SK-N-SH treated with all-trans-retinoic acid at 6 μM for 48 hours (cell line): ENCODE measurements at regions not wholly inside any gene's neighbourhood (a gene's known extent, or its start where the extent isn't known, plus 50 kb on each side); places are given as distances from the start of the nearest gene placed in this dataset.

Experiments
- ATAC-seq: fragments of 200-7000 bp; cut with Tn5 transposase; 3 replicates; pipeline ENCODE4 v1.9.1; 2020; ENCODE audit warnings: mild to moderate bottlenecking, moderate library complexity
- ARNTL ChIP-seq: fragments of 450-650 bp; formaldehyde crosslinking; IDR thresholded peaks from 2 replicates; pipeline ENCODE4 v1.5.0; 2020; ENCODE audit warnings: low read depth, mild to moderate bottlenecking, moderate library complexity, borderline replicate concordance
- BACH2 ChIP-seq: fragments of 250-450 bp; sonication (Bioruptor Pico); IDR thresholded peaks from 2 replicates; pipeline ENCODE4 v1.9.0; 2021; ENCODE audit warnings: mild to moderate bottlenecking, borderline replicate concordance
- CREB5 ChIP-seq: fragments of 250-450 bp; sonication (Bioruptor Pico); IDR thresholded peaks from 2 replicates; pipeline ENCODE4 v1.5.1; 2020; ENCODE audit warnings: low read depth, mild to moderate bottlenecking, moderate library complexity
- CSDC2 ChIP-seq: fragments of 250-450 bp; sonication (Bioruptor Pico); IDR thresholded peaks from 2 replicates; pipeline ENCODE4 v1.5.0; 2020; ENCODE audit warnings: mild to moderate bottlenecking, moderate library complexity
- CSRNP3 ChIP-seq: fragments of 250-450 bp; sonication (Bioruptor Pico); IDR thresholded peaks from 2 replicates; pipeline ENCODE4 v1.5.1; 2021; ENCODE audit warnings: mild to moderate bottlenecking, moderate library complexity
- GLIS3 ChIP-seq: fragments of 250-450 bp; sonication (Bioruptor Pico); IDR thresholded peaks from 2 replicates; pipeline ENCODE4 v1.5.0; 2020; ENCODE audit warnings: mild to moderate bottlenecking, moderate library complexity
- OSR1 ChIP-seq: fragments of 250-450 bp; sonication (Bioruptor Pico); IDR thresholded peaks from 2 replicates; pipeline ENCODE4 v1.8.0; 2022; ENCODE audit warnings: moderate library complexity, mild to moderate bottlenecking, inconsistent platforms
- PATZ1 ChIP-seq: fragments of 250-450 bp; sonication (Bioruptor Pico); IDR thresholded peaks from 2 replicates; pipeline ENCODE4 v1.8.0; 2020; ENCODE audit warnings: mild to moderate bottlenecking, moderate library complexity, borderline replicate concordance
- POU6F1 ChIP-seq: fragments of 250-450 bp; sonication (Bioruptor Pico); IDR thresholded peaks from 2 replicates; pipeline ENCODE4 v1.8.0; 2021; ENCODE audit warnings: low read depth, mild to moderate bottlenecking, moderate library complexity, borderline replicate concordance
- SNAI2 ChIP-seq: fragments of 250-450 bp; sonication (Bioruptor Pico); IDR thresholded peaks from 2 replicates; pipeline ENCODE4 v1.5.0; 2020; ENCODE audit warnings: mild to moderate bottlenecking, moderate library complexity
- TSHZ2 ChIP-seq: fragments of 250-450 bp; sonication (Bioruptor Pico); IDR thresholded peaks from 2 replicates; pipeline ENCODE4 v1.5.0; 2020; ENCODE audit warnings: mild to moderate bottlenecking, moderate library complexity
- ZC3H10 ChIP-seq: fragments of 250-450 bp; sonication (Bioruptor Pico); IDR thresholded peaks from 2 replicates; pipeline ENCODE4 v1.5.1; 2021; ENCODE audit warnings: mild to moderate bottlenecking, moderate library complexity
- ZFP3 ChIP-seq: fragments of 250-450 bp; sonication (Bioruptor Pico); IDR thresholded peaks from 2 replicates; pipeline ENCODE4 v1.5.0; 2020; ENCODE audit warnings: mild to moderate bottlenecking, moderate library complexity
- ZFP30 ChIP-seq: fragments of 450-650 bp; formaldehyde crosslinking; IDR thresholded peaks from 2 replicates; pipeline ENCODE4 v1.5.0; 2022; ENCODE audit warnings: mild to moderate bottlenecking, moderate library complexity
- ZNF565 ChIP-seq: fragments of 450-650 bp; formaldehyde crosslinking; conservative IDR thresholded peaks from 2 replicates; pipeline ENCODE4 v1.5.0; 2020; ENCODE audit warnings: low read depth, mild to moderate bottlenecking, moderate library complexity
- ZNF70 ChIP-seq: fragments of 450-650 bp; formaldehyde crosslinking; IDR thresholded peaks from 2 replicates; pipeline ENCODE4 v1.5.0; 2020; ENCODE audit warnings: mild to moderate bottlenecking, moderate library complexity
- ZNF8 ChIP-seq: fragments of 450-650 bp; formaldehyde crosslinking; IDR thresholded peaks from 2 replicates; pipeline ENCODE4 v1.5.0; 2020; ENCODE audit warnings: mild to moderate bottlenecking, moderate library complexity

- TF ChIP-seq POU6F1 (no peak), BACH2 (CRISPR knock-in tag) (no peak), ZFP3 (CRISPR knock-in tag) (no peak), TSHZ2 (CRISPR knock-in tag) (no peak), ARNTL (CRISPR knock-in tag) (no peak), ZNF70 (CRISPR knock-in tag) (no peak), GLIS3 (CRISPR knock-in tag) (no peak), ZC3H10 (CRISPR knock-in tag) (no peak), ZNF565 (CRISPR knock-in tag) (no peak)
- ATAC-seq: no peak
These were observed 561.3 kb downstream of the CCER1 start for GRCh38 chr12:90393652-90394051.

- TF ChIP-seq CREB5 (no peak), SNAI2 (CRISPR knock-in tag) (no peak), ZFP30 (CRISPR knock-in tag) (no peak), BACH2 (CRISPR knock-in tag) (no peak), CSRNP3 (CRISPR knock-in tag) (no peak), GLIS3 (CRISPR knock-in tag) (no peak), ZNF70 (CRISPR knock-in tag) (no peak), ZNF565 (CRISPR knock-in tag) (no peak), PATZ1 (CRISPR knock-in tag) (no peak), CSDC2 (CRISPR knock-in tag) (no peak), ZFP3 (CRISPR knock-in tag) (no peak), OSR1 (CRISPR knock-in tag) (no peak), ZNF8 (CRISPR knock-in tag) (no peak), TSHZ2 (CRISPR knock-in tag) (no peak)
- ATAC-seq: no peak
These were observed 561.9 kb downstream of the CCER1 start for GRCh38 chr12:90393089-90393488.

GRCh38 chr12:90390947-90391346 is 564.0 kb downstream of the CCER1 start:
- ATAC-seq: no peak
- TF ChIP-seq ZFP30 (CRISPR knock-in tag) (no peak), ZNF70 (CRISPR knock-in tag) (no peak), ZNF8 (CRISPR knock-in tag) (no peak)
